ENCODE measurements at regions not wholly inside any gene's neighbourhood (a gene's known extent, or its start where the extent isn't known, plus 50 kb on each side); places are given as distances from the start of the nearest gene placed in this dataset.

- TF ChIP-seq CTCF (IDR thresholded peaks at IDR 0.05): no peak
- no peak for TF ChIP-seq POLR2A (IDR thresholded peaks at IDR 0.05)
- no peak for TF ChIP-seq POLR2AphosphoS5 (IDR thresholded peaks at IDR 0.05)
Measured at GRCh38 chr3:145550522-145550921, 610.5 kb downstream of the PLOD2 start.

All from breast epithelium (tissue), 3 donors.